ENCODE measurements at regions not wholly inside any gene's neighbourhood (a gene's known extent, or its start where the extent isn't known, plus 50 kb on each side); places are given as distances from the start of the nearest gene placed in this dataset.

GRCh38 chr2:71776227-71776626 is 322.9 kb downstream of the DYSF start:
- FAIRE-seq, result no peak
- Histone ChIP-seq H3K4me1 (replicated peaks in 1 of 4; ENCODE audit: control insufficient read depth in 3 of 4, insufficient read depth in 4 of 4, low read length in 3 of 4) (no peaks in the 10 kb centered on the region), H2BK12ac (ENCODE audit: low read depth, low read length) (no peak overlapping the region), H2BK20ac (ENCODE audit: low read length) (no peak overlapping the region), H3K56ac (replicated peaks; ENCODE audit: insufficient read length, low read depth, low read length) (no peak overlapping the region), H3K4me3 (ENCODE audit: extremely low read depth in 1 of 4, insufficient read depth in 2 of 4, low read depth in 3 of 4, low read length in 4 of 4) (no peak overlapping the region), H3K4me2 (ENCODE audit: insufficient read depth in 1 of 2, low read depth in 2 of 2, low read length in 2 of 2) (no peak overlapping the region), H3K23me2 (ENCODE audit: low read depth, low read length) (no peaks in the 10 kb centered on the region; the same call in 1 of the 2 replicates), H3K9ac (replicated peaks in 1 of 4; ENCODE audit: extremely low read depth in 1 of 4, low read depth in 3 of 4, low read length in 3 of 4) (no peak overlapping the region), H3K27me3 (replicated peaks in 1 of 4; ENCODE audit: control insufficient read depth in 3 of 4, extremely low read depth in 1 of 4, insufficient read depth in 3 of 4, low read length in 3 of 4) (no peaks in the 10 kb centered on the region), H4K91ac (replicated peaks; ENCODE audit: insufficient read length, low read length) (no peak overlapping the region), H3K79me2 (ENCODE audit: control insufficient read depth in 1 of 2, insufficient read depth in 2 of 2, low read length in 2 of 2) (no peaks in the 10 kb centered on the region), H2BK120ac (replicated peaks; ENCODE audit: low read depth, low read length) (no peak overlapping the region), H3K27ac (ENCODE audit: low read depth, low read length) (no peak overlapping the region), H3K14ac (ENCODE audit: insufficient read length) (no peak overlapping the region), H2AK5ac (ENCODE audit: low read depth, low read length) (no peak overlapping the region), H2BK15ac (ENCODE audit: low read length) (no peak overlapping the region), H3K4ac (replicated peaks; ENCODE audit: insufficient read length, low read depth, low read length) (no peak overlapping the region), H3K18ac (ENCODE audit: extremely low read depth, low read length) (no peak overlapping the region), H4K20me1 (replicated peaks in 1 of 2; ENCODE audit: control insufficient read depth in 1 of 2, insufficient read depth in 2 of 2, low read length in 2 of 2) (no peaks in the 10 kb centered on the region), H4K8ac (ENCODE audit: extremely low read depth, insufficient read depth, low read length) (no peak overlapping the region), H3K79me1 (ENCODE audit: low read depth, low read length) (no peaks in the 10 kb centered on the region), H3K9me3 (ENCODE audit: insufficient read depth in 2 of 2, low read depth in 1 of 2, low read length in 1 of 2) (no peaks in the 10 kb centered on the region), H3K23ac (ENCODE audit: insufficient read length) (no peak overlapping the region), H4K5ac (ENCODE audit: insufficient read length, low read depth, low read length) (no peak overlapping the region), H3K36me3 (ENCODE audit: control insufficient read depth in 2 of 4, insufficient read depth in 4 of 4, low read length in 3 of 4) (no peaks in the 10 kb centered on the region), H2AFZ (ENCODE audit: low read length) (no peak overlapping the region), H2BK5ac (ENCODE audit: low read depth, low read length) (no peak overlapping the region)
- POLR2A ChIA-PET (ENCODE audit: partially characterized antibody), result no interaction called here
- CTCF ChIA-PET (ENCODE audit: partially characterized antibody), result interaction anchor here (0.6 to 8.0 kb wide), 3 partner anchors 8 to 22 kb away, joined by 4 to 107 read pairs (median 6); no protein-coding TSS in a partner anchor
- DNase-seq (ENCODE audit: low read depth in 1 of 2, low spot score in 2 of 2), result no peak
- 85% methylated on average over 3 of the region's 3 CpGs; no CpG with 5 or more reads in 1 of the 2 experiments for WGBS, 2 experiments (ENCODE audit: extremely low coverage in 1 of 2, insufficient coverage in 1 of 2, insufficient read length in 1 of 2, insufficient replicate concordance in 2 of 2, low coverage in 1 of 2, low lambda C conversion rate in 2 of 2, missing lambda C conversion rate in 1 of 2)
- TF ChIP-seq BCL11A (IDR thresholded peaks at IDR 0.05; ENCODE audit: low read depth in 2 of 2, low read length in 2 of 2) (no peak), TCF12 (IDR thresholded peaks at IDR 0.05; ENCODE audit: low read depth, low read length) (no peak), KDM4A (IDR thresholded peaks at IDR 0.05; ENCODE audit: low read depth, low read length, severe bottlenecking) (no peak), SAP30 (IDR thresholded peaks at IDR 0.05; ENCODE audit: insufficient read depth, insufficient replicate concordance, low read length) (no peak), E2F6 (IDR thresholded peaks at IDR 0.05) (no peak), TAF7 (optimal IDR thresholded peaks at IDR 0.05; ENCODE audit: borderline replicate concordance, low read depth, low read length) (no peak), PHF8 (conservative IDR thresholded peaks at IDR 0.05; ENCODE audit: low read depth, low read length) (no peak), HDAC2 (IDR thresholded peaks at IDR 0.05; ENCODE audit: borderline replicate concordance in 1 of 2, low read depth in 2 of 2, low read length in 2 of 2) (no peak), CTCF (IDR thresholded peaks at IDR 0.05; ENCODE audit: control extremely low read depth in 1 of 3, insufficient read depth in 1 of 3, low read depth in 1 of 3, low read length in 3 of 3) (no peak), CBX5 (IDR thresholded peaks at IDR 0.05; ENCODE audit: low read depth, low read length) (no peak), EGR1 (IDR thresholded peaks at IDR 0.05; ENCODE audit: borderline replicate concordance, low read depth, low read length) (no peak)
